Endothelial cell of umbilical vein (primary cell): ENCODE measurements at regions not wholly inside any gene's neighbourhood (a gene's known extent, or its start where the extent isn't known, plus 50 kb on each side); places are given as distances from the start of the nearest gene placed in this dataset.
A peak's percentile ranks its signal among the peaks of the same experiment; 100 is the strongest.

Experiments used
- BruUV-seq: library from RNA; stranded (reverse); fragments of 400-500 nt; replicated peaks from 2 replicates; lab custom pipeline; 2021; lab: Mats Ljungman, UMichigan
- CTCF ChIA-PET: fragments of 300-600, 350-600 bp; sonication (Branson Sonifier 250); formaldehyde crosslinking; loops from one replicate; lab custom pipeline; 2021; ENCODE audit warnings: antibody characterized with exemption, inconsistent platforms; lab: Charles Lee
- POLR2A ChIA-PET: fragments of 300-600, 350-600 bp; sonication (Branson Sonifier 250); formaldehyde crosslinking; loops from one replicate; lab custom pipeline; 2021; ENCODE audit warnings: antibody characterized with exemption, inconsistent platforms; lab: Charles Lee
- DNase-seq: peaks from one replicate; pipeline ENCODE4 v3.0.0-alpha.2; 2011; ENCODE audit warnings: low read depth, low spot score
- FAIRE-seq: peaks from 2 replicates; lab custom pipeline; 2011; peaks lifted over from hg19 to GRCh38; lab: Jason Lieb, UNC
- H2AFZ ChIP-seq: 2 replicates; pipeline ENCODE4 v1.6.0; 2012; ENCODE audit warnings: low read depth, low read length, control low read depth, inconsistent platforms
- H3K27ac ChIP-seq: 2 replicates; pipeline ENCODE4 v1.5.1; 2011; ENCODE audit warnings: low read depth, mild to moderate bottlenecking, control low read depth, low read length, moderate library complexity; ENCODE audit not compliant: insufficient read depth
- H3K27me3 ChIP-seq, 2 experiments: 2 replicates each; pipeline versions ENCODE4 v1.6.0 to v1.6.1; 2011; ENCODE audit warnings: low read length in 2 of 2, mixed read lengths in 1 of 2; ENCODE audit not compliant: control insufficient read depth in 2 of 2, insufficient read depth in 2 of 2
- H3K36me3 ChIP-seq, 2 experiments: 2 replicates in 1 of 2; 3 replicates in 1 of 2; pipeline ENCODE4 v1.5.1; 2011; ENCODE audit warnings: low read length in 2 of 2, mild to moderate bottlenecking in 1 of 2, moderate library complexity in 1 of 2; ENCODE audit not compliant: control insufficient read depth in 2 of 2, insufficient read depth in 2 of 2; ENCODE audit errors: extremely low read depth in 1 of 2
- H3K4me1 ChIP-seq: 3 replicates; pipeline ENCODE4 v1.5.1; 2011; ENCODE audit warnings: mild to moderate bottlenecking, low read length; ENCODE audit not compliant: control insufficient read depth, insufficient read depth; ENCODE audit errors: extremely low read depth
- H3K4me2 ChIP-seq: 2 replicates; pipeline ENCODE4 v1.6.1; 2011; ENCODE audit warnings: low read length, control low read depth, mixed read lengths; ENCODE audit not compliant: insufficient read depth
- H3K4me3 ChIP-seq, 3 experiments: fragments of 200-600 bp in 1 of 3; sonication (generic), shearing (Covaris generic) in 1 of 3; replicated peaks in 1 of 3; 2 replicates each; pipeline ENCODE4 v1.5.1; 2011 to 2016; ENCODE audit warnings: control low read depth in 3 of 3, low read length in 3 of 3, mild to moderate bottlenecking in 2 of 3, inconsistent platforms in 1 of 3, low read depth in 1 of 3, moderate library complexity in 1 of 3; ENCODE audit not compliant: insufficient read depth in 1 of 3
- H3K79me2 ChIP-seq: 2 replicates; pipeline ENCODE4 v1.6.0; 2012; ENCODE audit warnings: low read length, inconsistent platforms; ENCODE audit not compliant: control insufficient read depth, insufficient read depth
- H3K9ac ChIP-seq: replicated peaks from 2 replicates; pipeline ENCODE3; 2011; ENCODE audit warnings: low read length, control low read depth; ENCODE audit not compliant: insufficient read depth; ENCODE audit errors: extremely low read depth
- H3K9me1 ChIP-seq: replicated peaks from 3 replicates; pipeline ENCODE4 v1.6.0; 2011; ENCODE audit warnings: mild to moderate bottlenecking, low read length; ENCODE audit not compliant: control insufficient read depth, insufficient read depth; ENCODE audit errors: extremely low read depth
- H3K9me3 ChIP-seq: replicated peaks from 2 replicates; pipeline ENCODE4 v1.5.1; 2012; ENCODE audit warnings: low read length, inconsistent platforms; ENCODE audit not compliant: control insufficient read depth, insufficient read depth
- H4K20me1 ChIP-seq: replicated peaks from 2 replicates; pipeline ENCODE3; 2011; ENCODE audit warnings: mild to moderate bottlenecking, low read length; ENCODE audit not compliant: control insufficient read depth, insufficient read depth; ENCODE audit errors: extremely low read depth
- CTCF ChIP-seq, 2 donors: IDR thresholded peaks; 1 replicate in 1 of 2; 2 replicates in 1 of 2; pipeline ENCODE4 v1.5.1; 2011; ENCODE audit warnings: low read length in 2 of 2, mild to moderate bottlenecking in 2 of 2, moderate library complexity in 2 of 2, control low read depth in 1 of 2, inconsistent platforms in 1 of 2, low read depth in 1 of 2; ENCODE audit not compliant: insufficient read depth in 1 of 2; ENCODE audit errors: extremely low read depth in 1 of 2
- EZH2 ChIP-seq: IDR thresholded peaks from 2 replicates; pipeline ENCODE4 v1.6.1; 2012; ENCODE audit warnings: borderline replicate concordance, low read depth, mild to moderate bottlenecking, moderate library complexity, low read length, inconsistent platforms; ENCODE audit not compliant: severe bottlenecking
- FOS ChIP-seq: IDR thresholded peaks from 2 replicates; pipeline ENCODE4 v1.6.1; 2011; ENCODE audit warnings: mild to moderate bottlenecking, low read length, moderate library complexity, borderline replicate concordance; ENCODE audit not compliant: insufficient read depth
- GATA2 ChIP-seq: IDR thresholded peaks from 2 replicates; pipeline ENCODE4 v1.7.0; 2011; ENCODE audit warnings: low read depth, mild to moderate bottlenecking, moderate library complexity, mixed read lengths, low read length; ENCODE audit not compliant: insufficient read length, insufficient read depth
- JUN ChIP-seq: IDR thresholded peaks from 2 replicates; pipeline ENCODE4 v1.6.1; 2011; ENCODE audit warnings: borderline replicate concordance, low read depth; ENCODE audit not compliant: insufficient read length, insufficient read depth
- MAX ChIP-seq: IDR thresholded peaks from 2 replicates; pipeline ENCODE4 v1.6.1; 2011; ENCODE audit not compliant: insufficient read depth, insufficient read length
- MYC ChIP-seq: IDR thresholded peaks from one replicate; pipeline ENCODE4 v1.6.1; 2011; ENCODE audit warnings: mild to moderate bottlenecking, low read depth, low read length
- POLR2A ChIP-seq: IDR thresholded peaks from 2 replicates; pipeline ENCODE4 v1.6.1; 2012; ENCODE audit warnings: low read depth, mild to moderate bottlenecking, control low read depth, low read length
- POLR2AphosphoS5 ChIP-seq: IDR thresholded peaks from 2 replicates; pipeline ENCODE4 v1.6.1; 2012; ENCODE audit warnings: low read depth, mild to moderate bottlenecking, control low read depth, low read length, moderate library complexity; ENCODE audit not compliant: insufficient read depth
- dilution Hi-C: fragments of 300-500 bp; cut with MboI; formaldehyde crosslinking; loops from one replicate; pipeline ENCODE4 v1.15.0; 2019; ENCODE audit warnings: low sequenced_read_pairs; ENCODE audit not compliant: extremely low pct_ligation_motif_present
- intact Hi-C: fragments of 100-400 bp; cut with micrococcal nuclease; formaldehyde crosslinking; loops from one replicate; pipeline ENCODE4 v1.10.0; 2022

- Histone ChIP-seq H3K9ac (no peak overlapping the region), H3K79me2 (no peaks in the 10 kb centered on the region), H2AFZ (no peak overlapping the region), H3K36me3 (no peaks in the 10 kb centered on the region), H3K27me3 (peaks cover 0 to 3% of the 10 kb centered on the region in 2 experiments), H3K9me1 (no peaks in the 10 kb centered on the region), H3K9me3 (no peaks in the 10 kb centered on the region), H3K4me2 (no peak overlapping the region), H3K4me3 (no peak overlapping the region), H4K20me1 (no peaks in the 10 kb centered on the region), H3K27ac (no peak overlapping the region), H3K4me1 (no peaks in the 10 kb centered on the region)
- intact Hi-C loops: no loop called here
- ChIA-PET POLR2A (no interaction called here), CTCF (interaction anchor here (1.5 kb wide), 1 partner anchor 12 kb away, joined by 3 read pairs; no protein-coding TSS in a partner anchor)
- FAIRE-seq (no peak), DNase-seq (peak; percentile 50)
- TF ChIP-seq FOS (no peak), JUN (no peak), MYC (no peak), POLR2A (no peak), GATA2 (no peak), MAX (no peak), EZH2 (no peak), POLR2AphosphoS5 (no peak), CTCF (IDR thresholded peaks at IDR 0.05; ENCODE audit: extremely low read depth in 1 of 2, insufficient read depth in 1 of 2, low read depth in 1 of 2, low read length in 2 of 2) (no peak)
- no TSS peak for BruUV-seq
- dilution Hi-C loops: no loop called here
Observed at GRCh38 chr15:36254426-36254825, 325.0 kb upstream of the CDIN1 start.
